ENCODE measurements at regions not wholly inside any gene's neighbourhood (a gene's known extent, or its start where the extent isn't known, plus 50 kb on each side); places are given as distances from the start of the nearest gene placed in this dataset.

- DNase-seq = no peak
- in situ Hi-C loops (cut with HindIII; ENCODE audit: low pct_ligation_motif_present, low pct_unique_long_range_greater_than_20kb, low sequenced_read_pairs) = no loop called here
These were observed 181.3 kb upstream of the AGAP1 start for GRCh38 chr2:235312571-235312970.

- in situ Hi-C loops (cut with HindIII; ENCODE audit: low pct_ligation_motif_present, low pct_unique_long_range_greater_than_20kb, low sequenced_read_pairs) = no loop called here
- no peak for DNase-seq
These were observed 179.4 kb upstream of the AGAP1 start for GRCh38 chr2:235314371-235314930.

- no peak for DNase-seq
- in situ Hi-C loops (cut with HindIII; ENCODE audit: low pct_ligation_motif_present, low pct_unique_long_range_greater_than_20kb, low sequenced_read_pairs) = no loop called here
These were observed 174.7 kb upstream of the AGAP1 start for GRCh38 chr2:235319095-235319494.

- in situ Hi-C loops (cut with HindIII; ENCODE audit: low pct_ligation_motif_present, low pct_unique_long_range_greater_than_20kb, low sequenced_read_pairs) = no loop called here
- no peak for DNase-seq
These were observed 173.5 kb upstream of the AGAP1 start for GRCh38 chr2:235320326-235320725.

- DNase-seq = no peak
- in situ Hi-C loops (cut with HindIII; ENCODE audit: low pct_ligation_motif_present, low pct_unique_long_range_greater_than_20kb, low sequenced_read_pairs) = no loop called here
These were observed 169.5 kb upstream of the AGAP1 start for GRCh38 chr2:235324324-235324723.

GRCh38 chr2:235325151-235325550, 168.7 kb upstream of the AGAP1 start:
- in situ Hi-C loops (cut with HindIII; ENCODE audit: low pct_ligation_motif_present, low pct_unique_long_range_greater_than_20kb, low sequenced_read_pairs) = no loop called here
- DNase-seq = no peak

GRCh38 chr2:235328991-235329390, 164.9 kb upstream of the AGAP1 start:
- DNase-seq = no peak
- in situ Hi-C loops (cut with HindIII; ENCODE audit: low pct_ligation_motif_present, low pct_unique_long_range_greater_than_20kb, low sequenced_read_pairs) = no loop called here

- in situ Hi-C loops (cut with HindIII; ENCODE audit: low pct_ligation_motif_present, low pct_unique_long_range_greater_than_20kb, low sequenced_read_pairs) = no loop called here
- DNase-seq = no peak
These were observed 162.9 kb upstream of the AGAP1 start for GRCh38 chr2:235330775-235331451.

- in situ Hi-C loops (cut with HindIII; ENCODE audit: low pct_ligation_motif_present, low pct_unique_long_range_greater_than_20kb, low sequenced_read_pairs) = no loop called here
- no peak for DNase-seq
These were observed 161.5 kb upstream of the AGAP1 start for GRCh38 chr2:235332240-235332890.

- DNase-seq = no peak
- in situ Hi-C loops (cut with HindIII; ENCODE audit: low pct_ligation_motif_present, low pct_unique_long_range_greater_than_20kb, low sequenced_read_pairs) = no loop called here
These were observed 160.8 kb upstream of the AGAP1 start for GRCh38 chr2:235333076-235333475.

- no peak for DNase-seq
- in situ Hi-C loops (cut with HindIII; ENCODE audit: low pct_ligation_motif_present, low pct_unique_long_range_greater_than_20kb, low sequenced_read_pairs) = no loop called here
These were observed 159.7 kb upstream of the AGAP1 start for GRCh38 chr2:235334179-235334578.

GRCh38 chr2:235343156-235343774, 150.6 kb upstream of the AGAP1 start:
- no peak for DNase-seq
- in situ Hi-C loops (cut with HindIII; ENCODE audit: low pct_ligation_motif_present, low pct_unique_long_range_greater_than_20kb, low sequenced_read_pairs) = no loop called here

GRCh38 chr2:235343869-235344268, 150.0 kb upstream of the AGAP1 start:
- no peak for DNase-seq
- in situ Hi-C loops (cut with HindIII; ENCODE audit: low pct_ligation_motif_present, low pct_unique_long_range_greater_than_20kb, low sequenced_read_pairs) = no loop called here

GRCh38 chr2:235345745-235346144, 148.1 kb upstream of the AGAP1 start:
- no peak for DNase-seq
- in situ Hi-C loops (cut with HindIII; ENCODE audit: low pct_ligation_motif_present, low pct_unique_long_range_greater_than_20kb, low sequenced_read_pairs) = no loop called here

GRCh38 chr2:235347691-235348090, 146.2 kb upstream of the AGAP1 start:
- in situ Hi-C loops (cut with HindIII; ENCODE audit: low pct_ligation_motif_present, low pct_unique_long_range_greater_than_20kb, low sequenced_read_pairs) = no loop called here
- peak; percentile 65 for DNase-seq

GRCh38 chr2:235348329-235348728, 145.5 kb upstream of the AGAP1 start:
- no peak for DNase-seq
- in situ Hi-C loops (cut with HindIII; ENCODE audit: low pct_ligation_motif_present, low pct_unique_long_range_greater_than_20kb, low sequenced_read_pairs) = no loop called here

- in situ Hi-C loops (cut with HindIII; ENCODE audit: low pct_ligation_motif_present, low pct_unique_long_range_greater_than_20kb, low sequenced_read_pairs) = no loop called here
- no peak for DNase-seq
These were observed 143.6 kb upstream of the AGAP1 start for GRCh38 chr2:235350234-235350633.

GRCh38 chr2:235352541-235352940, 141.3 kb upstream of the AGAP1 start:
- in situ Hi-C loops (cut with HindIII; ENCODE audit: low pct_ligation_motif_present, low pct_unique_long_range_greater_than_20kb, low sequenced_read_pairs) = no loop called here

GRCh38 chr2:235357881-235358280, 136.0 kb upstream of the AGAP1 start:
- no peak for DNase-seq
- in situ Hi-C loops (cut with HindIII; ENCODE audit: low pct_ligation_motif_present, low pct_unique_long_range_greater_than_20kb, low sequenced_read_pairs) = no loop called here

More at GRCh38 chr2:235352541-235352940, 141.3 kb upstream of the AGAP1 start:
- DNase-seq = no peak

Measured in ACHN (cell line).